ENCODE measurements at regions not wholly inside any gene's neighbourhood (a gene's known extent, or its start where the extent isn't known, plus 50 kb on each side); places are given as distances from the start of the nearest gene placed in this dataset.

- TF ChIP-seq CTCF (IDR thresholded peaks at IDR 0.05) (no peak), POLR2A (IDR thresholded peaks at IDR 0.05) (no peak)
Measured at GRCh38 chr2:41395692-41396091, 652.1 kb upstream of the PKDCC start.

Measured in esophagus squamous epithelium (tissue), 4 donors.